Neural cell (in vitro differentiated cells): ENCODE measurements at regions not wholly inside any gene's neighbourhood (a gene's known extent, or its start where the extent isn't known, plus 50 kb on each side); places are given as distances from the start of the nearest gene placed in this dataset.

Source experiments
- H2AFZ ChIP-seq: fragments of 200-600, 300-800 bp; sonication (generic), shearing (Covaris generic); 2 replicates; pipeline ENCODE4 v1.6.0; 2014; ENCODE audit warnings: low read depth, mild to moderate bottlenecking, antibody characterized with exemption, low read length, moderate library complexity
- H3F3A ChIP-seq: fragments of 200-600 bp; shearing (Covaris generic); 2 replicates; pipeline ENCODE4 v1.6.1; 2016; ENCODE audit warnings: mild to moderate bottlenecking, moderate library complexity, mixed read lengths, antibody characterized with exemption, low read length; ENCODE audit not compliant: insufficient read depth, poor library complexity, severe bottlenecking
- H3K27ac ChIP-seq: fragments of 200-600, 300-800 bp; sonication (generic), shearing (Covaris generic); 2 replicates; pipeline ENCODE4 v1.5.1; 2014; ENCODE audit warnings: mild to moderate bottlenecking, low read length, moderate library complexity
- H3K27me3 ChIP-seq: fragments of 300-800, 200-600 bp; sonication (generic), shearing (Covaris generic); 2 replicates; pipeline ENCODE4 v1.6.0; 2014; ENCODE audit warnings: mild to moderate bottlenecking, low read depth, low read length, moderate library complexity; ENCODE audit not compliant: insufficient read depth
- H3K36me3 ChIP-seq: fragments of 300-800, 200-600 bp; sonication (generic), shearing (Covaris generic); 2 replicates; pipeline ENCODE4 v1.5.1; 2014; ENCODE audit warnings: mild to moderate bottlenecking, antibody characterized with exemption, low read length, moderate library complexity; ENCODE audit not compliant: insufficient read depth
- H3K4me2 ChIP-seq: fragments of 300-800, 200-600 bp; sonication (generic), shearing (Covaris generic); 2 replicates; pipeline ENCODE4 v1.6.0; 2014; ENCODE audit warnings: mild to moderate bottlenecking, low read length
- H3K4me3 ChIP-seq: fragments of 300-800, 200-600 bp; sonication (generic), shearing (Covaris generic); 2 replicates; pipeline ENCODE4 v1.5.1; 2014; ENCODE audit warnings: mild to moderate bottlenecking, low read length, moderate library complexity
- H3K79me2 ChIP-seq: fragments of 200-600 bp; shearing (Covaris generic); replicated peaks from 2 replicates; pipeline ENCODE4 v1.6.0; 2014; ENCODE audit warnings: mild to moderate bottlenecking, low read length, moderate library complexity; ENCODE audit not compliant: insufficient read depth
- H3K9ac ChIP-seq: fragments of 300-800, 200-600 bp; sonication (generic), shearing (Covaris generic); 2 replicates; pipeline ENCODE4 v1.6.1; 2016; ENCODE audit warnings: mild to moderate bottlenecking, low read length, mixed read lengths
- H3K9me2 ChIP-seq: fragments of 200-600 bp; shearing (Covaris generic); 2 replicates; pipeline ENCODE4 v1.6.1; 2016; ENCODE audit warnings: mild to moderate bottlenecking, low read length, mixed read lengths; ENCODE audit not compliant: insufficient read depth
- H3K9me3 ChIP-seq: fragments of 200-600, 300-800 bp; sonication (generic), shearing (Covaris generic); 2 replicates; pipeline ENCODE4 v1.6.1; 2016; ENCODE audit warnings: mild to moderate bottlenecking, mixed run types, low read length, moderate library complexity, mixed read lengths
- H4K20me1 ChIP-seq: fragments of 200-600 bp; shearing (Covaris generic); 2 replicates; pipeline ENCODE4 v1.6.1; 2016; ENCODE audit warnings: mild to moderate bottlenecking, mixed run types; ENCODE audit not compliant: insufficient read depth
- CTCF ChIP-seq: fragments of 450-650 bp; IDR thresholded peaks from 2 replicates; pipeline ENCODE4 v1.5.1; 2014; ENCODE audit warnings: antibody characterized with exemption, mild to moderate bottlenecking, moderate library complexity; ENCODE audit not compliant: poor library complexity, severe bottlenecking
- EP300 ChIP-seq: fragments of 450-650 bp; conservative IDR thresholded peaks from 2 replicates; pipeline ENCODE4 v1.6.1; 2014; ENCODE audit warnings: antibody characterized with exemption, mild to moderate bottlenecking, moderate library complexity; ENCODE audit not compliant: poor library complexity, severe bottlenecking
- EZH2 ChIP-seq: fragments of 200-600, 300-800 bp; shearing (Covaris generic), sonication (generic); IDR thresholded peaks from 2 replicates; pipeline ENCODE4 v1.6.1; 2014; ENCODE audit warnings: antibody characterized with exemption, low read length, borderline replicate concordance, mild to moderate bottlenecking; ENCODE audit not compliant: insufficient read depth, poor library complexity, severe bottlenecking
- MXI1 ChIP-seq: fragments of 450-650 bp; conservative IDR thresholded peaks from 2 replicates; pipeline ENCODE4 v1.6.1; 2014; ENCODE audit warnings: antibody characterized with exemption, mild to moderate bottlenecking; ENCODE audit not compliant: poor library complexity, severe bottlenecking
- POLR2AphosphoS5 ChIP-seq: IDR thresholded peaks from 2 replicates; pipeline ENCODE4 v1.6.1; 2012
- RAD21 ChIP-seq: fragments of 450-650 bp; conservative IDR thresholded peaks from 2 replicates; pipeline ENCODE4 v1.6.1; 2014; ENCODE audit warnings: antibody characterized with exemption, mild to moderate bottlenecking, moderate library complexity
- REST ChIP-seq: IDR thresholded peaks from 2 replicates; pipeline ENCODE4 v1.6.1; 2012; ENCODE audit warnings: borderline replicate concordance
- SMC3 ChIP-seq: fragments of 450-650 bp; conservative IDR thresholded peaks from 2 replicates; pipeline ENCODE4 v1.6.1; 2014; ENCODE audit warnings: antibody characterized with exemption, mild to moderate bottlenecking, moderate library complexity; ENCODE audit not compliant: poor library complexity
- TAF1 ChIP-seq: IDR thresholded peaks from 2 replicates; pipeline ENCODE4 v1.6.1; 2012; ENCODE audit warnings: low read depth

- H3K27me3 ChIP-seq, result no peaks in the 10 kb centered on the region
- no peak overlapping the region for H2AFZ ChIP-seq
- H3K9ac ChIP-seq, result no peak overlapping the region
- H3K27ac ChIP-seq, result no peak overlapping the region
- no peaks in the 10 kb centered on the region for H4K20me1 ChIP-seq
- no peak for TF ChIP-seq RAD21
- TF ChIP-seq EP300, result no peak
- no peak for TF ChIP-seq SMC3
- TF ChIP-seq CTCF, result no peak
- no peak for TF ChIP-seq MXI1
- TF ChIP-seq TAF1, result no peak
- no peak for TF ChIP-seq EZH2
- TF ChIP-seq REST, result no peak
- no peak for TF ChIP-seq POLR2AphosphoS5
- no peaks in the 10 kb centered on the region for H3F3A ChIP-seq
- H3K9me3 ChIP-seq, result no peaks in the 10 kb centered on the region
- no peak overlapping the region for H3K4me2 ChIP-seq
- no peaks in the 10 kb centered on the region for H3K79me2 ChIP-seq
- H3K9me2 ChIP-seq, result no peaks in the 10 kb centered on the region
- H3K36me3 ChIP-seq, result no peaks in the 10 kb centered on the region
- H3K4me3 ChIP-seq, result no peak overlapping the region
These were observed 799.4 kb upstream of the TENM4 start for GRCh38 chr11:80240245-80240644.

DNA sequence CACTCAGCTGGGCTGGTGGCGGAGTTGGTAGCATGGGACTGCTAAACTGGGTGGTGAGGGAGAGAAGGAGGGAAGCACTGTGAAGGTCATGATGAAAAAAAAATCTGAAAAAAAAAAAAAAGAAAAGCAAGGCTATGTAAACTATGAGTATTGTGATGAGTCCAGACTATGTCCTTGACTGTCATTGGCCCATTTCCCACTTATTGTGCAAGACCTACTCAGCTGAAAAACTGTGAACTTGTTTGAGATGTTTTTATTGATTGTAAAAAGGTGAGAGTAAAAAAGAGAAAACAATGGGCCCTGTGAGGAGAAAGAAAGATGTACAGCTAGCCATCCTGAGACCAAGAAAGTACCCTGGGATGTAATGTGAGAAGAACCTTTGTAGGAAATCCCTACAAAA, 798.4 kb upstream of the TENM4 start:
- no peaks in the 10 kb centered on the region for H3F3A ChIP-seq
- H3K9me2 ChIP-seq, result no peaks in the 10 kb centered on the region
- no peaks in the 10 kb centered on the region for H3K79me2 ChIP-seq
- H3K27me3 ChIP-seq, result no peaks in the 10 kb centered on the region
- H4K20me1 ChIP-seq, result no peaks in the 10 kb centered on the region
- TF ChIP-seq RAD21, result no peak
- no peak for TF ChIP-seq POLR2AphosphoS5
- no peak for TF ChIP-seq MXI1
- TF ChIP-seq EP300, result no peak
- TF ChIP-seq EZH2, result no peak
- TF ChIP-seq CTCF, result no peak
- TF ChIP-seq TAF1, result no peak
- TF ChIP-seq REST, result no peak
- TF ChIP-seq SMC3, result no peak
- H3K9me3 ChIP-seq, result no peaks in the 10 kb centered on the region
- H3K27ac ChIP-seq, result no peak overlapping the region
- H3K36me3 ChIP-seq, result no peaks in the 10 kb centered on the region
- no peak overlapping the region for H3K9ac ChIP-seq
- H3K4me3 ChIP-seq, result no peak overlapping the region
- no peak overlapping the region for H3K4me2 ChIP-seq
- no peak overlapping the region for H2AFZ ChIP-seq
